Heart left ventricle (tissue), 13 donors: ENCODE measurements at regions not wholly inside any gene's neighbourhood (a gene's known extent, or its start where the extent isn't known, plus 50 kb on each side); places are given as distances from the start of the nearest gene placed in this dataset.

Source experiments
- POLR2A ChIP-seq, 2 donors: fragments of 450-650 bp; IDR thresholded peaks; one replicate each; pipeline ENCODE4 v1.6.1; 2017; ENCODE audit warnings: antibody characterized with exemption in 2 of 2, mild to moderate bottlenecking in 2 of 2, moderate library complexity in 2 of 2
- TF ChIP-seq, protein P1 (sequence below), 12 donors: fragments of 200-600 bp; sonication (generic) in 4 of 12; IDR thresholded peaks; one replicate each; pipeline versions ENCODE4 v1.5.0 to v1.8.0; 2018 to 2022; ENCODE audit warnings: antibody characterized with exemption in 12 of 12, mild to moderate bottlenecking in 5 of 12
- donor health status: ischemic (EF 13 %, LVEDD 7.1; RV severe dilation, severe dysfunction).
- donor health status: DM: no; HTN: yes; CAD: no.
- donor health status: DM: no; HTN: no; CAD: no.
- donor health status: ischemic (EF 25% LVEDD 6.9; RV normal size, moderate dysfunction).
- donor health status: ischemic (EF 25% LVEDD 5.7; RV mildly dilated, moderate dysfunction).
- donor health status: ischemic (EF 35%, LVEDD 5.7; RV mildly dilated, moderate dysfunction).
- donor health status: nonischemic (EF 11% LVEDD 7.7; RV severe dilation, severe dysfunction).
- donor health status: DM: yes; HTN: yes; CAD: no.
- donor health status: PGD.
- donor health status: ischemic (EF 29% LVEDD 5.4; RV normal size, mild dysfunction).
- donor health status: nonischemic (EF 23%, LVEDD 6.1; RV moderate dilation, normal function).

DNA sequence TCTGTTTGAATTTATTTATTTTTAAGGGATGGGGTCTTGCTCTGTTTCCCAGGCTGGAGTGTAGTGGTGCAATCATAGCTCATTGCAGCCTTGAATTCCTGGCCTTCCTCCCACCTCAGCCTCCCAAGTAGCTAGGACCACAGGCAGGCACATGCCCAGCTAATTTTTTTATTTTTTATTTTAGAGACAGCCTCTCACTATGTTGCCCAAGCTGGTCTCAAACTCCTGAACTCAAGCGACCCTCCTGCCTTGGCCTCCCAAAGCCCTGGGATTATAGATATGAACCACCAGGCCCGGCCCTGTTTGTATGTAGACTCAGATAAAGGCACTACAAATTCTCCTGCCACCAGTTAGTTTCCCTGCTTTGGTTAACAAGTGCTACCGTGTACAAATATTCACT, 142.9 kb upstream of the SOX4 start:
- TF ChIP-seq, protein P1, sequence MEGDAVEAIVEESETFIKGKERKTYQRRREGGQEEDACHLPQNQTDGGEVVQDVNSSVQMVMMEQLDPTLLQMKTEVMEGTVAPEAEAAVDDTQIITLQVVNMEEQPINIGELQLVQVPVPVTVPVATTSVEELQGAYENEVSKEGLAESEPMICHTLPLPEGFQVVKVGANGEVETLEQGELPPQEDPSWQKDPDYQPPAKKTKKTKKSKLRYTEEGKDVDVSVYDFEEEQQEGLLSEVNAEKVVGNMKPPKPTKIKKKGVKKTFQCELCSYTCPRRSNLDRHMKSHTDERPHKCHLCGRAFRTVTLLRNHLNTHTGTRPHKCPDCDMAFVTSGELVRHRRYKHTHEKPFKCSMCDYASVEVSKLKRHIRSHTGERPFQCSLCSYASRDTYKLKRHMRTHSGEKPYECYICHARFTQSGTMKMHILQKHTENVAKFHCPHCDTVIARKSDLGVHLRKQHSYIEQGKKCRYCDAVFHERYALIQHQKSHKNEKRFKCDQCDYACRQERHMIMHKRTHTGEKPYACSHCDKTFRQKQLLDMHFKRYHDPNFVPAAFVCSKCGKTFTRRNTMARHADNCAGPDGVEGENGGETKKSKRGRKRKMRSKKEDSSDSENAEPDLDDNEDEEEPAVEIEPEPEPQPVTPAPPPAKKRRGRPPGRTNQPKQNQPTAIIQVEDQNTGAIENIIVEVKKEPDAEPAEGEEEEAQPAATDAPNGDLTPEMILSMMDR (IDR thresholded peaks at IDR 0.05) = no peak
- TF ChIP-seq POLR2A (IDR thresholded peaks at IDR 0.05) = no peak
